ENCODE measurements at regions not wholly inside any gene's neighbourhood (a gene's known extent, or its start where the extent isn't known, plus 50 kb on each side); places are given as distances from the start of the nearest gene placed in this dataset.

GRCh38 chr1:48164571-48164970, 57.9 kb upstream of the SLC5A9 start:
- DNase-seq: no peak

DNA sequence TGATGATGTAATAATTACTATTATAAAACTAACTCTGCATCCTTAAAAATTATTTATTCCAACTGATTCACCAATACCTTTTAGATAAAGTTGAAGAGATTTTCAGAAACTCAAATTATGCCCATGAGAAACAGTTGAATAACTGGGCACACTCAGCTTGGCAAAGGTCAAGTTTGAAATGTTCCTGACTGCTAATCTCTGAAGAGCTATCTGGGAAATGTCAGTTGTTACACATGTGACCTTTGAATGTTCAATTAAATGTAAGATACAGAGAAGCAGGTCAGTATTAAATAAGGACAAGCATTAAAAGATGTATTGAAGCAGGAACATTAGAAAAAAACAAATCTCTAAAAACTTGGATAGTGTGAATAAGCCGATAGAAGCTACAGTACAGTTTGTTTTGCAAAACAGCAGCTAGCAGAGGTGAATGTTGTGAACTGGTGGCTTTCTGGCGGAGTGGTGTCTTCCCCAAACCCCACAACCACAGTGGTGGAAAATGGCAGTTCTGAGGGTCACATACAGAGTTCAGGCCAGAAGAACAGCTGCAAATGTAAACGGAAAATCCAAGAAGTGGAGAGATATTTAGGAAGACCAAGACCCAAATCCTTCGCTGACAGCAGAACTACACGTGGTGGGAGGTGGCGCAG, 61.9 kb upstream of the SLC5A9 start:
- no peak for DNase-seq

- DNase-seq: no peak
Observed at GRCh38 chr1:48139275-48139674, 83.2 kb upstream of the SLC5A9 start.

GRCh38 chr1:48127735-48128685, 94.5 kb upstream of the SLC5A9 start:
- DNase-seq: no peak

- DNase-seq: no peak
Observed at GRCh38 chr1:48123647-48124046, 98.9 kb upstream of the SLC5A9 start.

- no peak for DNase-seq
Observed at GRCh38 chr1:48121955-48122354, 100.6 kb upstream of the SLC5A9 start.

- DNase-seq: no peak
Observed at GRCh38 chr1:48120621-48121020, 101.9 kb upstream of the SLC5A9 start.

GRCh38 chr1:48115835-48116234, 106.7 kb upstream of the SLC5A9 start:
- DNase-seq: no peak

- DNase-seq: no peak
Observed at GRCh38 chr1:48114596-48115382, 107.7 kb upstream of the SLC5A9 start.

- peak; percentile 20 for DNase-seq
Observed at GRCh38 chr1:48109390-48110013, 112.3 kb upstream of the TRABD2B start.

- no peak for DNase-seq
Observed at GRCh38 chr1:48107516-48107915, 110.3 kb upstream of the TRABD2B start.

DNA sequence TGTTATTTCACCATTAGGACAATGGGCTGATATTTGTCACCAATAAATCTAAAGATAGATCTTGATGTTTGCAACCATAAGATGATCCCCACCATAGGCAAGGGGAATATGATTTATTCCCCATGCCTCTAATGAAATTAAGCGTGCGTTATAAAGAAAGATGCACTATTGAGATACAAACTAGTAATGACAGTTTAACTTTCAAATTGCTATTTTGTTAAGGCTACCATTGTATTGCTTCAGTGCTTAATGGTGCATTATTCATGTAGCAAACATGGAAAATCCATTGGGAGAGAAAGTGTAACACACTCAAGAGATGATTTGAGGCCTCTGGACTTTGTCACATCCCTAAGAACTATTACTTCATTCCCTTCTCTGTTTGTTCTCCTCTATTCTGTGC, 108.9 kb upstream of the TRABD2B start:
- no peak for DNase-seq

DNA sequence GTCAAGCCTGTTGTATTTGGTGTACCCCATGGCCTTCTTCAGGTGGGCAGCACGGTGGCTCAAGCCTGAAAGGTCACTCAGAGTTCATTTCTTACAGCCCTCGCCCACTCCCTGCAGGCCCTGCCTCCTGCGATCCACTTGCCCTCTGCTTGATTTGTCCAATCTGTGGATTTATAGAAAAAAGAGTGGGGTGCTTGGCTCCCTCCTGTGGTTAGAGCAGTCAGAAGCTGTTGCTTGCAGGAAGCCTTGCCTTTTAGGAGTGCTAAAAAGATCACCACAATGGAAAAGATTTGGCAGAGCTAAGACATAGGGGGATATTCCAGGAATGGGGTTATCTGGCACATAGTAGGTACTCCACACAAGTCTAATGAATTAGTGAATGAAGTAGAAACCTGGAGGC, 108.0 kb upstream of the TRABD2B start:
- no peak for DNase-seq

DNA sequence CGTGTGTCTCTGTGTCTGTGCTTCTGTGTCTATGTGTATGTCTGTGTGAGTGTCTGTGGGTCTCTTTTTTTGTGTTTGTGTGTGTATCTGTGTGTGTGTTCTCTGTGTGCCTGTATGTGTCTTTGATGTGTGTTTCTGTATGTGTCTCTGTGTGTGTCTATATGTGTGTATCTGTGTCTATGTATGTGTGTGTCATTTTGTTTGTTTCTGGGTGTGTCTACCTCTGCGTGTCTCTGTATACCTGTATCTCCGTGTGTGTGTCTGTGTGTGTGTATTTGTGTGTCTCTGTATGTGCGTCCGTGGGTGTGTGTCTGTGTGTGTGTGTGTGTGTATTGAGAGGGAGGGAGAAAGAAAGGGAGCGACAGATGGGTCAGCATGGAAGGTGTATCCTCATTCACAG, 106.3 kb upstream of the TRABD2B start:
- no peak for DNase-seq

GRCh38 chr1:48102766-48103165, 105.6 kb upstream of the TRABD2B start:
- DNase-seq: no peak

GRCh38 chr1:48099072-48099773, 102.0 kb upstream of the TRABD2B start:
- no peak for DNase-seq

GRCh38 chr1:48093696-48094528, 96.7 kb upstream of the TRABD2B start:
- DNase-seq: peak; percentile 71

DNA sequence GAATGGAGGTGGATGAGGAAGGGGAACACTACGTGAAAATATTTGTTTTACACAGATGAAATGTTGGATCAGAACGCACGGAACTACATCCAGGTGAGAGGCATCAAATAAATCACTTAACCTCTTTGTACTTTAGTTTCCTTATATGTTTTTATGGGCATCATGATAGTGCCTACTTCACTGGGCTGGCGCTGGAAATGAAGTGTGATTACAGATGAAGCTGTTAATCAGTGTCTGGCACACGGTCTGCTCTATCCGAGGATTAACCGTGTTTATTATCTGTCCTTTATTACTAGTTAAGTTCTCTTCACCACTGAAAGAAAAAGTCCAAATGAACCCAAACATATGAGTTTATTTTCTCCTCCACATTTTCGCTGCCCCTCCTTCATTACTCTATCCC, 96.0 kb upstream of the TRABD2B start:
- DNase-seq: no peak

DNA sequence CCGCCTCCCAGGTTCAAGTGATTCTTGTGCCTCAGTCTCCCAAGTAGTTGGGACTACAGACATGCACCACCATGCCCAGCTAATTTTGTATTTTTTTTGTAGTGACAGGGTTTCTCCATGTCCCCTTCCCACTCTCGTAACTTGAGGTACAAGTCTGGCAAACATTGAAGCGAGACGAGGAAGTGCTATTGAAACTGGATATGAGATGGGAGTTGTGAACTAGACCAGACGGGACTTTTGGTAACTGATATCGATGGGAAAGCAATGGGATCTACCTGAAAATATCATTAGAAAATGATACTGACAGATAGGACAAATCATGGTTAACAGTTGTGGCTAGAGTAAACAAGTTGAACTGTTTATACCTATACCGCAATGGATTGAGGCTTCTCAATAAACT, 95.2 kb upstream of the TRABD2B start:
- DNase-seq: no peak

GRCh38 chr1:48089356-48089891, 92.2 kb upstream of the TRABD2B start:
- no peak for DNase-seq

GRCh38 chr1:48084826-48085225, 87.6 kb upstream of the TRABD2B start:
- no peak for DNase-seq
